ENCODE measurements at regions not wholly inside any gene's neighbourhood (a gene's known extent, or its start where the extent isn't known, plus 50 kb on each side); places are given as distances from the start of the nearest gene placed in this dataset.

DNA sequence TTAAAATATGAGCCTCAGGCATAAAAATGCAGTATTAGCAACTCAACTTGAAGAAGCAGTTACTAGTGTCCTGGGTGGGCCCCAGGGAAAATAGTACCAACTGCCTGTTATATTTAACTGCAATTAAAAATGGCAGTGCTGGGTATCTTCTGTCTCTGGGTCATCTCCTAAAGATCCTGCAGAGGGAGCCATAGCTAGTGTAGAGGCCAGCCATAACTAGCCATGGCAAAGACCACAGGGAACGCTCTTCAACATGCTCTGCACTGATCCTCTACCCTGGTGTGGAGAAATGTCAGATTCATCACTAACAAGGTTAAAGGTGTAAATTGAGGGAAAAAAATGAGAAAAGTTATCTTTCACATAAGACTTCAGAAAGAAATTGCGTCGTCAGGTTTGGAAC, 181.3 kb downstream of the SNRPN start:
- TF ChIP-seq CTCF (IDR thresholded peaks at IDR 0.05), result peak; percentile 72
- no peak for TF ChIP-seq ZFX (IDR thresholded peaks at IDR 0.05; ENCODE audit: borderline replicate concordance)
